Stimulated activated CD8-positive, alpha-beta memory T cell treated with anti-CD3 and anti-CD28 coated beads, Interleukin-4, amount 100 ng/mL, for 48 hours (primary cell): ENCODE measurements at regions not wholly inside any gene's neighbourhood (a gene's known extent, or its start where the extent isn't known, plus 50 kb on each side); places are given as distances from the start of the nearest gene placed in this dataset.
A peak's percentile ranks its signal among the peaks of the same experiment; 100 is the strongest.

Experiments
- DNase-seq: peaks from one replicate; pipeline ENCODE4 v3.0.0-alpha.2; 2020

DNA sequence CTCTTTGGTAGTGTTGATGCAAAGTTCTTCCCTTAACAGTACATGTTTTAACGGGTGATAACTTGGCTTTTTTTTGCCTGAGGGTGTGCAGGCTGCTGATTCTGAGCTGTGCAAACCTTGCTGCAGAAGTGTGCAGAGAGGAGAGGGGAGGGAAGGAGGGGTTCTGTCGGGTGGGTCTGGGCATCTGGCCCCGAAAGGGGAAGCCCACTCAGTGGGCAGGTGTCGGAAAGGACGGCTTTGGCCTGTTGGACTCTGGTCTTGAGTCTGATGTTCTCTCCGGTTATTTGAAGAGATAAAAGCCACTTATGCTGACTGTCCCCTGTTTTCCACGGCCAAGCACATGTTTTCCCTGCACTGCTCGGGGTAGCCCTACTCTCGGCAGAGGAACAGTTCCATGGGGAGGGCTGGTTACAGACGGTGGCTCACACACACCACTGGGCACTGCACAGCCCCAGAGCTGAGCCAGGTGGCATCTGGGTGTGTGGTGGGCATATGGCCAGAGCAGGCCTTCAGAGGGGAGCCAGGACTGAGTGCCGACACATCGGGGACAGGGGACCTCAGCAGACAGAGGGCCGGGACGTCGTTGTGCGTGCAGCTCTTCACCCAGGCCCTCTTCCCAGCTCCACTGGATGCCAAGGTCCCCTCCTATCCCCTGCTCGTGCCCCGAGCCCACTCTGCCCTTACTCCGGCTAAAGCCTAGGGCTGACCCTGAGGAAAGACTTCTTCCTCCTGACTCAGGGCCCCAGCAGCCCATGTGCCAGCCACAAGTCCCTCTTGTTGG is 93.2 kb downstream of the TEX29 start:
- no peak for DNase-seq

DNA sequence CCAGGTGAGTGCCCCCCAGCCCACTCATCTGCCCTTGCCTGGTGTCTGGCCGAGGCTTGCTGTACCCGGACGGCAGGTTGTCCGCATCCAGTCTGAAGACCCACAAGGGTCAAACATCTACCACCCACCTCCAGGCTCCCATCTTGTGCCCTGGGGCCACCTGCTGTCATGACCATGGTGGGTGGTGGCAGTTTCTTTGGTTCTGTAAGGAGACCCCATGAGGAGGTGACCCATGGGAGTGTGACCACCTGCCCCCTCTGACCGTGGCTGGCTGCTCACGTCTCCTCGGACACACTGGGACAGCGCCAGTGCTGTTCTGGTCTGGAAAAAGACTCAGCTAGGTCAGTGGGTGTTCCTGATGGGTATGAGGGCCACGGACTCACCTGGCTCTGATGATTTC is 93.9 kb downstream of the TEX29 start:
- DNase-seq: no peak

DNA sequence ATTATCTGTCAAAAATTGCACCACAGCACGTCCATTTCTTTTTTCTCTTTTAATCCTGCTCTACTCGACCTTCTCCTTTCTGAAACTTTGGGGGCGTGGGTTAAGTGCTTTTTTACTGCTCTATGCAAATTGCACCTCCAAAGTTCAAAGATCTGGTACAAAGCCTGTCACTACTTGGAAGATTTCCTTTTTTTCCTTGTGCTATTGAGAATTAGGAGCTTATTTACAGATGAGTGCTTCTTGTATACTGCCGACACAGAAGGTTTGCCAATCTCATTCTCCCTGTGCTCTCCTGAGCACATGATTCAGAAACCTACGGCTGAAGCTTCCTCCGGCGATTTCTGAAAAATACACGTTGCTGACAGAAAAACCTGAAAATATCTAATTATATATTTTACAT is 94.8 kb downstream of the TEX29 start:
- no peak for DNase-seq

DNA sequence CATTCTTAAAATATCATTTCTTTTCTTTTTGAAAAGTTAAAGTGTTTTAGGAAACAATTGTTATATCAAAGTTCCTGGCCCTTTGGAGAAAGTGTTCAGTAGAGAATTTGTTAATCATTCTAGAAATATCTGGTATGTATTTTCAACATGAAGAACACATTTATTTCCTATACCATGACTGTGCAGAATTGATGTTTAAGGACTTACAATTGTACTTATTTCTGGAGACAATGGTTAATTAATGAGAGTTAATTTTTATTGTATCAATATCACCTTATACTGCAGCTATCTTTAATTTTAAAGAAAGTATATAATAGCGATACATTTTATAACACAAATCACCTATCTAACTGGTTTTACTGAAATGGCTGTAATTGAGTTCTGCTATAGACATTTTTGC is 95.3 kb downstream of the TEX29 start:
- DNase-seq: no peak

DNA sequence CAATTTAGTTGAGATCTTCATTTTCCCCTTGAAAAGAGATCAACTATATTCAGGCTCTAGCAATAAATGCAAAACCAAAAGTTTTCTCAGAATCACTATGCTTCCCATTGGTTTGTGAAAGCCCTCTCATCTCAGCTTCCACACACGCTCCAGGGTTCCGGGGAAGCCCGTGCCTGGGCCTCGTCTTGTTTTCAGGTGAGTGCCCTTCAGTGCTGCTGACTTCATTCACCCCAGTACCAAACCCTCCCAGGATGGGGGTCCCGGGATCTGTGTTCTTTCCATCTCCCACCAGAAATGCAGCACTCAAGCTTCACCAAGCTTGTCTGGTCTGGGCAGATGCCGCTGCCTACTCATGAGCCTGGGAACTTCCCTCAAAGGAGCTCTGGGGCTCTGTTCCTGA is 97.7 kb downstream of the TEX29 start:
- no peak for DNase-seq

DNA sequence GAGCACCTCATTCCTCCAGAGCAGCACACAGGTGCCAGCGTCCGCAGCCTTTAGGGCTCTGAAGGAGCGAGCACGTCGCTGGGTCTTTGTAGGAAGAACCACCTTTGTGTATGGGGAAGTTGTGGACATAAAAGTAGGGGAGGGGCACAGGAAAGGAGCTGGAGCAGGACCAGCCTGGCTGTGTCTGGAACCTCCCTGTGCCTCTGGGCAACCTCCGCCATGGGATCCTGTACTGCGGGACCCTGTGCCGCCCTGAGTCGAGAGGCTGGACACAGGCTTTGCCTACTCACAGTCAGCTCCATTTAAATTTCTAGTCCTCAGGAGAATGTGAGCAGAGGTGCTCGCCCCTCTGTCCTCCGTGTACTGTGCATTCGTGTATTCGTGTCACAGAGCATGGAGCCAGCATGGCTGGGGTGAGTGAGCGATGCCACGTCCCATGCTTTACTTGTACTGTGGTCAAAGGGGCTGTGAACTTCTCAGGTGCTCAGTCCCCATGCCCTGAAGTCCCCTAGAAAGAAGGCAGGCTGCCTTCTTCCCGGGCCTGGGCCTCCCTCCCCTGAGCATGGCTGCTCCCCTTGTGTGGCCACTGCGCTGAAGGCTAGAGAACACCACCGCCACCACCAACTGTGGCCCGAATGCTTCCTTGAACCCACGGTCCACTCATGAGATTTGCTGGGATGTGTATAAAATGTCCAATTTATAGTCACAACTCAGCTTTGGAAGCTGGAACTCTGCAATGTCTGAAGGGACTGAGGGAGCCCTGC is 99.9 kb downstream of the TEX29 start:
- no peak for DNase-seq

DNA sequence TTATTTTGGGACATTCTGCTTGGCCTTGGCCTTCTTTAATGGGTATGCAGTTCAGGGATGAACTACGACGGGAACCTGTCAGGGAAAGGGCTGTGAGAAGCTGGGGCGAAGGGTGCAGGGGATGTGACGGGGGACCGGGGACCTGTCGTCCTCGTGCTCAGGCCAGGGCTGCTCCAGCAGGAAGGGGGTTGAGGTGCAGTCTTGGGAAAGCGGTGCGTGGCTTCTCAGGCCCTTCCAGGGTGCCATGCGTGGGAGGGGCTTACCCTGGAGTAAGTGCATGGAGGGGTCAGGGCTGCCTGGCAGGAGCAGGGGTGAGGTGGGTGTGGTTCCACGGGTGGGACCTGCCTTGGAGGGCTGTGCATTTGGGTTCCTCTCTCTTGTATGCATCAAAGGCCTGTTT is 100.8 kb downstream of the TEX29 start:
- DNase-seq: no peak

DNA sequence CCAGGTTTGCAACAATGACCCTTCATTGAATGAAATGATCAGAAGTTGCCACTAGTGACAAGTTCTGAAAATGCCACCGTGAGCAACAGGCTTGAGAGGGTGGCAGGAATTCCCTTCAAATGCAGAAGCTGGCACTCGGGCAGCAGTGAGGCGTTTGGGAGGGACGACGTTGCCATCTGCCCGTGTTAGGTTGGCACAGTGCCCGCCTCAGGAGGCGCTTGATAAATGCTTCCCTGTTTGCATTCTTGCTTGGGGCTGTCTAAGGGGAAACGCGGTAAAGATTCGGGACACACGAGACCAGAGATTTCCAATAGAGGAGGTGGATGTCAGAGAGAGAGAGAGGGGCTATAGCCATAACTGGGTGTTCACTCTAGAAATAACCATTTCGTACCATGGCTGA is 101.9 kb downstream of the TEX29 start:
- DNase-seq: no peak

DNA sequence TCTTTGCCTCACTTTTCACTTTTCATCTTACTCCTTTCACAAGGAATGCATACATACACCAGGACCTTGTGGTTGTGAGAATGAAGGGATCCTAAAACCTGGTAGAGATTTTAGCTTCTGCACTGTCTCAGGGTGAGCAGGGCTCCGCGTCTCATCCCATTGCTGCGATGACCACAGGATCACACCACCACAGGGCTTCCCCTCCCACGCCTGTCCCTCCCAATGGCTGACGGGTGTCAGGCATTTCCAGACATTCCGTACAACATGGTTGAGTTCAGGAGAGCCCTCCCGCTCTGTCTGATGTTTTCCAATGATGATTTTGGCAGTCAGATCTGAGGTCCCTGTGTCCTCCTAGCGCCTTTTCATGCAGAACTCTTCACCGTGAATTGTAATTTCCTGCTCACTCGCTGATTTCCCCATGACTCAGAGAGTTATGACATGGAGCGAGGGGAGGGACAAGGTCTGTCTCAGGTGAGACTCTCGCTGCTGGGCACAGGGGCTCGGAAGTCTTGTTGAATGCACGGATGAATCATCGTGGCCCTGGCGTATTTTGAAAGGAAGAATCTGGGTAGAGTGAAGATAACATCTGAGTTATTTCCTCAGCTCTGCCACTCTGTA is 102.8 kb downstream of the TEX29 start:
- no peak for DNase-seq

DNA sequence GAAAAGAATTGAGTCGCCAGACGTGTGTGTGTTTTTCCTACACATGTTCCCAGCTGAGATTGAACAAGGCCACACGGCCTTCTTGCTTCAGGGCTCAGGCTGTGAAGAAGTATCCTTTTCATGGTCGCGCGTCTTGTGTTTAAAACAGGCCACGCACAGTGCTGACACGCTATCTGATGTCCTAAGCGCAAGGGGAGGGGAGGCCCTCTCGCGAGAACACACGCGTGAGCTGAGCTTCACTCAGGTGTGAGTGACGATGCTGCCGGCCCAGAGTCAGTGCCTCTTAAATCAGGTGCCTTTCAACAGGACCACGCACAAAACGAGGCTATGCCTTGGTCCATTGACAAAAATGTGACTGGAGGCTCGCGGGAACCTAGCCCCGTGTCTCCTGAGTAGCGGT is 103.7 kb downstream of the TEX29 start:
- no peak for DNase-seq

DNA sequence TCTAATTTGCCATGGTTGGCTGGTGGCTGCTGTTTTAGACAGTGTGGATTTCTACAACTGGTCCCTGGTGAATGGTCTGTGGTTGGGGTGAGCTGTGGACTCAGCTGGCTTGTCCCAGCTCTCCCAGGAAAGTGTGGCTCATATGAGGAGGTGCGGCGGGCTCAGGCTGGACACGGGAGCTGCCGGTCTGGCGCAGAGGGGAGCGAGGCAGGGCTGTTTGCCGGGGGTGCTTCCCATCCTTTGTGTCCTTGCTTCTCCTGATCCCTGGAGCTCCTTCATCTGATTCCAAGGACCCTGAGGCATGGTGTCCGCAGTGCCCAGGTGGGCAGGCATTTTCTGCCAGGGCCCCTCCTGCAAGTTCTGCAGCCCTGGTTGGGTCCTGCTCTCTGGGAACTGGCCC is 104.9 kb downstream of the TEX29 start:
- no peak for DNase-seq

DNA sequence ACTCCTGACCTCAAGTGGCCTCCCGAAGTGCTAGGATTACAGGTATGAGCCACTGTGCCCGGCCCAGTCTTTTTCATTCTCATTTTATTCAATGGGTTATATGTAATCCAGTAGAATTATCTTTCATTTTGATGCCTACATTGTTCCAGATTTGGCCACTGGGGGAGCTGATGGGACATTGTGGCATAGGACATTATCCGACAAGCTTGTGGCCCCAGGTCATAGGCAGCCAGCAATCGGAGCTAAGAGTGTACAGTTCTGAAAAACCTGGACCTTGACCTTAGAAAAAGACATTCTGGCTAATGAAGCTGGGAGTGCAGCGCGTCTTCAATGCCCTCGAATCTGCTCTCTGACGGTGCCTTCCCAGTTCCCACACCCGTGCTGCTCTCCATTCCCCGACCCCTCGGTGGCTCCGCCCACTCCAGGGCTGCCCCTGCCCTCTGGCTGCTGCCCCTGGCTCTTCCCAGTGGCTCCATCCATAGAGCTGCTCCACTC is 108.7 kb downstream of the TEX29 start:
- peak; percentile 65 for DNase-seq

DNA sequence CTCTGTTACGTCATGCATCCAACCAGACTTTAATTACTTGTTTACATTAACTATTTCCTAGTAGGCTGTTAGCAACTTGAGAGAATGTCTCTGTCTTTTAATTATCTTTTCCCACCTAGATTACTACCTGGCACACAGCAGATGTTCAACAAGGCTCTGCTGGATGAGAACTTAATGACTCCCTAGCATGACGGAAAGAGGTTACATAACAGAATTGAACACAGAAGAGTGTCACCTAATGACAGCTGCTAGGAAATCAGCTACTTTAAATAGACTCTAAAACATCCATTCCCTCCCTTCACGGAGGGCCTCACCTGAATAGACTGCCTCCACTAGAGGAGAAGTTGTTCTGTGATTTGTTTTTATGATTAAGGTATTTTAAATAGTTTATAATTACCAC is 110.8 kb downstream of the TEX29 start:
- no peak for DNase-seq

DNA sequence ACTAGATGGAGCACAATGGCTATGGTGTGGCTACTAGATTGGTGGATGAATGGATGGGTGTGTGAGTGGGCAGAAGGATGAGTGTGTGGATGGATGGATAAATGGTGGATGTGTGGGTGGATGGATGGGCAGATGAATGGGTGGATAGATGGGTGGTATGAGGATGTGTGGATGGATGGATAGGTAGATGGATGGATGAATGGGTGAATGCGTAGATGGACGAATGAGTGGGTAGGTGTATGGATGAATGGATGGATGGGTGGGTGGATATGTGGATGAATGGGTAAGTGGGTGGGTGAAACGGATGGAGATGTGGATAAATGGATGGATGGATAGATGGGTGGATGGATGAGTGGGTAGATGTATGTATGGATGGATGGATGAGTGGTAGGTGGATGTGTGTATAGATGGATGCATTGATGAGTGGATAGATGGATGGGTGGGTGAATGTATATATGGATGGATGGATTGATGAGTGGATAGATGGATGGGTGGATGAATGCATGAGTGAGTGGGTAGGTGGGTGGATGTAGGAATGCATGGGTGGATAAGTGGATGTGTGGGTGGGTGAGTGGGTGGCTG is 114.2 kb downstream of the TEX29 start:
- DNase-seq: no peak

DNA sequence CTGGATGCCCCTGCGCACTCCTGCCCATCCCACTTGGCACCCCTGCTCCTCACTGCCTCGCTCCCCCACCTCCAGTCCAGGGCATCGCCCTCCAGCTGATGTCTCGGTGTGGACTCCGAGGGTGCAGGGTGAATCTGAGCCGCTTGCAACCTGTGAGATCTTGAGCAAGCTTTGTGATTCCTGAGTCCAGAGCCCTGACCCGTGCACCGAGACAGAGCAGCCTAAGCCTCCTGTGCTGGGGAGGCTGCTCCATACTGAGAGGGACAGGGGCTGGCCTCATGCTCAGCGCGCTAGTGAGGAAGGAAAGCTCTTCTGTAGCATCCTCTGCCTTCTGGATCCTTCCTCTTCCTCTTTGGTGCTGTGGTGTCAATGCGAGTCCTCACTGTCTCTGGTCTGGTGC is 116.0 kb downstream of the TEX29 start:
- DNase-seq: no peak

DNA sequence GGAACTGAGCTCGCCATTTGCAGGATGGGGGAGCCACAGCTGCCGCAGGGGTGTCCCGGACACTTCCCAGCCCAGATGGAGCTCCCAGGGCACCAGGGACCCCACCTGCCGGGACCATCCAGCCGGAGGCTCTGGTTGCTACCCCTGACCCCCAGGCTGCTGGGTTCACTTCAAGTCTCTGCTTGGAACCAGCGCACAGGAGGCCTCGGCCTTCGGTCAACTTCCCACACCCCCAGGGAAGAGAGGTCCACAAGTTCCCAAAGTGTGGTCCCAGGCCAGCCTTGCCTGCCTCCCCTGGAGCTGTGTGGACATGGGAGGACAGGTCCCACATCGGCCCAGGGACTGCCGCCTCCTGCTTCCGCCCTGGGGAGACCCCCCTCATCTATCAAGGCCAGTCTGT is 117.0 kb downstream of the TEX29 start:
- DNase-seq: no peak

DNA sequence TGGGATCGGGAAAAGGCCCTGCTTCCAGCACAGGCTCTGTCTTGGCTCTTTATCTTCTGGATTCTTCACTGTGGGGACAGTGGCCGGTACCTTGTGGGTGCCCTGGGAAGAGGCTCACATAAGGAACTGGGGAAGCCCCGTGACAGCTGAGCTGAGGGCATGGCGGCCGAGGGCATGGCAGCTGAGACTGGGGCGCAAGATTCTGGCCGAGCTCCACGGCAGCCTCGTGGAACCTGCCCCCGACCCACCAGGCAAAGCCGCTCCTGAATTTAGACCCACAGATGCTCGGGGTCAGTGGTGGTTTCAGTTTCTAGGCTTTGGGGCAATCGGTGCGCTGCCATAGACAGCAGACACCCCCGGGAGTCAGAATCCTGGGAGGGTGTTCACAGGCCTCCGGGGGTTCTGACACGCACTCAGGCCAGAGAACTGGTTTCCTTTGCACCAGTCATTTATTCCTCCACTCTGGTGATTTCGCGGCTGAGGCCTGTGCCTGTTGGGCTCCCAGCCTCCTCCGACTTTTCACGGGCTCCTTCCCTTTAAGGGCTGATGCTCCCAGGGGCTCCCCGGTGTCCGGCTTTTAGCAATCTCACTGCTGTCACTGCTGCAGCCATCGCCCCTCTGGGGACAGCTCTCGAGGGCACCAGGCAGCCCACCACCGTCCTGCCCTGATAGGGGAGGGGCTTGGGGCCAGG is 117.6 kb downstream of the TEX29 start:
- no peak for DNase-seq

DNA sequence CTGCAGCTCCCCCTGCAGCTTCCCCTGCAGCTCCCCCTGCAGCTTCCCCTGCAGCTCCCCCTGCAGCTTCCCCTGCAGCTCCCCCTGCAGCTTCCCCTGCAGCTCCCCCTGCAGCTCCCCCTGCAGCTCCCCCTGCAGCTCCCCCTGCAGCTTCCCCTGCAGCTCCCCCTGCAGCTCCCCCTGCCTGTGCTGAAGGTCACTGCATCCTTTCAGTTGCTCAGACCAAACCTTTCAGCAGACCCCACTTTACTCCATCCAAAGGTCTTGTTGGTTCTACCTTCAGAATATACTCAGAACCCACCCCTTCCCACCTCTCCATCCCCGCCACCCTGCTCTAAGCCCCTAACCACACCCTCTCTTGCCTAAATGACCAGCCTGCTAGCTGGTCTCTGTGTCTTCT is 120.0 kb downstream of the TEX29 start:
- peak; percentile 36 for DNase-seq

DNA sequence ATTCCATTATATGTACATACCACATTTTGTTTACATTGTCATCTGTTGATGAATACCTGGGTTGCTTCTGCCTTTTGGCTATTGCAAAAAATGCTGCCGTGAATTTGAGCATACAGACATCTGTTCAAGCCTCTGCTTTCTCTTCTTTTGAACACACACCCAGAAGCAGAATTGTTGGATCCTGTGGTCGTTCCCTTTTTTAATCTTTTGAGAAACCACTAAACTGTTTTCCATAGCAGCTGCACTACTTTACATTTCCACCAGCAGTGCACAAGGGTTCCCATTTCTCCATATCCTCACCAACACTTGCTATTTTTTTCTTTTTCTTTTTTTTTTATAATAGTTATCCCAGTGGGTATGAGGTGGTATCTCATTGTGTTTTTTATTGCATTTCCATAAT is 123.5 kb downstream of the TEX29 start:
- no peak for DNase-seq

DNA sequence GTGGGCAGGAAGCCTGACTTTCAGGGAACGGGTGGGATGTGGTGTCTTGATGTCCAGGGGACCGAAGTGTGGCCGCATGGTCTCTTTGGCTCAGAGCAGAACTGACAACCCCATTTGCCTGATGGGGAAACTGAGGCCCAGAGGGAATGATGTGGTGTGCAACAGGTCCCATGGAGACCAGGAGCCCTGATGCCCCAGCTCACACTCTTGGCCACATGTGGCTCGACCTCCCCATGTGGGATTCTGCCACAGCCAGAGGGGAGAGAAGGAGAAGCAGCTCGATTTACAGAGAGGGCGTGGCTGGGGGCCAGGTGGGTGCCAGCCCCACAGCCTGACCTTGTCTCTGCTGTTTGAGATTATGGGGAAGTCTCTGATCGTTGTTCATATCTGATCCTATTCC is 128.1 kb downstream of the TEX29 start:
- DNase-seq: no peak

DNA sequence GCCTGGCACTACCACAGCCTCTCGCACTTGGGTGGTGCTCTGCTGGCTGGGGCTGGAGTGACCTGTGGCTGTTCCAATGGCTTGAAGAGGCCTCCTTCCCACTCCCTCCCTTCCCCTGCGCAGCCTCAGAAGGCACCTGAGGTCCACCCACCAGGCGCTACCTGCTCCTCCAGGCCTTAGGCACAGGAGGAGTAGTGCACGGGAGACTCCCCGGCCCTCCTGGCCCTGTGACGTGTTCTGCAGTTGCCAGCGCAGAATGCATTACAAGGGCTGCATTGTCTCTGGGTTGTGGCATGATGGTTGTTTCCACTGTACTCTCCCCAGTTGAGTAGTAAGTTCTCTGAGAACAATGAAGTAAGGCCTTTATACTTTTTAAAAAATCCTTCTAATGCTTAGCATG is 128.6 kb downstream of the TEX29 start:
- no peak for DNase-seq

DNA sequence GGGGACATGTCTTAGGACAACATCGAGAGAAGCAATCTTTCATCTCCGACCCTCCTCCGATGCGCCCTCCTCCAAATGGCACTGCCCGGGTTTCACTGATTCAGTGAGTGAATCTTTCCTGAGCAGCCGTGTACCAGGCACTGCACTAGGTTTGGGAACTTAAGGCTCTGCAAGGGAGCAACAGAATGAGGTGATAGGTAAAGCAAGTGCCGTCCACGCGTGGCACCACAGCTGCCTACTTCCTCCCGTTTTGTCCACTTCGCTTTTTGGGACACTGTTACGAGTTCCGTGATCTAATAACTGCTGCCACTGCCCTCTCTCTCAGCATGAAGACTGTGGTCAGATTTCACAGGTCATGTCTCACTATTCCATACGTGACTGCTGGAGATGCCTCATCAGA is 131.0 kb downstream of the TEX29 start:
- no peak for DNase-seq
